Body of pancreas (tissue), 4 donors: ENCODE measurements at regions not wholly inside any gene's neighbourhood (a gene's known extent, or its start where the extent isn't known, plus 50 kb on each side); places are given as distances from the start of the nearest gene placed in this dataset.
A peak's percentile ranks its signal among the peaks of the same experiment; 100 is the strongest.

ENCODE experiments used
- ATAC-seq: fragments of 150-250 bp; one replicate; pipeline ENCODE4 v1.9.1; 2016
- DNase-seq, 4 donors: peaks; one replicate each; pipeline ENCODE4 v3.0.0-alpha.2; 2019
- H3K27ac ChIP-seq, 4 donors: fragments of 200-600 bp; sonication (generic); 1 replicate in 3 of 4; 2 replicates in 1 of 4; pipeline versions ENCODE4 v1.5.1 to v1.6.1; 2016 to 2019; ENCODE audit warnings: mild to moderate bottlenecking in 1 of 4, mixed read lengths in 1 of 4, moderate library complexity in 1 of 4
- H3K27me3 ChIP-seq, 2 donors: fragments of 200-600 bp; sonication (generic); one replicate each; pipeline ENCODE4 v1.6.0; 2016; ENCODE audit warnings: mild to moderate bottlenecking in 1 of 2
- H3K36me3 ChIP-seq, 2 donors: fragments of 200-600 bp; sonication (generic); replicated peaks in 1 of 2; 2 replicates each; pipeline ENCODE4 v1.5.1; 2016; ENCODE audit warnings: low read depth in 2 of 2; ENCODE audit not compliant: insufficient read depth in 1 of 2
- H3K4me1 ChIP-seq: fragments of 200-600 bp; sonication (generic); one replicate; pipeline ENCODE4 v1.6.0; 2016
- H3K4me3 ChIP-seq, 2 donors: fragments of 200-600 bp; sonication (generic); 1 replicate in 1 of 2; 2 replicates in 1 of 2; pipeline ENCODE4 v1.5.1; 2016 to 2019
- H3K9me3 ChIP-seq, 3 donors: fragments of 200-600 bp; sonication (generic); 1 replicate in 2 of 3; 2 replicates in 1 of 3; pipeline ENCODE4 v1.5.1; 2016
- POLR2A ChIP-seq, 3 donors: fragments of 450-650 bp; IDR thresholded peaks; one replicate each; pipeline ENCODE4 v1.6.1; 2016; ENCODE audit warnings: antibody characterized with exemption in 3 of 3, mild to moderate bottlenecking in 2 of 3
- WGBS, 2 donors: methylation state at CpG; one replicate each; pipeline ENCODE4 v1.1.5; 2017; 5-methylcytosine and 5-hydroxymethylcytosine counted together
- intact Hi-C: fragments of 100-400 bp; cut with DNase I; formaldehyde crosslinking; loops from one replicate; pipeline ENCODE4 v1.15.1; 2023
- TF ChIP-seq, protein P1 (sequence below), 7 experiments: fragments of 450-650 bp in 4 of 7; fragments of 200-600 bp in 3 of 7; sonication (generic) in 3 of 7; IDR thresholded peaks; one replicate each; pipeline ENCODE4 v1.5.1; 2016 to 2019; ENCODE audit warnings: antibody characterized with exemption in 7 of 7

DNA sequence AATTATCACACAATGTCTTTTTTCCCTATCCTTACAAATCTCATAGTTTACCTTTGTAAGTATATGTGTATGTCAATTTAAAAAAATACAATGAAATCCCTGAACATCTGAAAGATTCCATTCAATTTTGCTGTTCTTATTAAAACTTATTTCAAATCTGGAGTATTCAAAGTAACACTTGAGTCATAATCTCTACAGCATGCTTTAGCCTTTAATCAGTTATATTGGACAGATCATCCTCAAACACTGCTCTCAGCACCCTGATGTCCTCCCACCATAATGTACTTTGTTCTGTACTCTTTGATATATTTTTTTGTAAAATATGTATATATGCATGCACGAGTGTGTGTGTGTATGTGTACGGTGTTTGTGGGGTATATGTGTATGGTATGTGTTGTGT is 83.0 kb upstream of the RPS6KA2 start:
- no peaks in the 10 kb centered on the region for H3K9me3 ChIP-seq
- H3K27me3 ChIP-seq, result no peaks in the 10 kb centered on the region
- ATAC-seq (no peak), DNase-seq (no peak)
- WGBS, 2 donors, result 85 to 87% methylated on average over 2 of the region's 2 CpGs
- H3K27ac ChIP-seq, result no peak overlapping the region
- intact Hi-C loops, result no loop called here
- TF ChIP-seq, protein P1, sequence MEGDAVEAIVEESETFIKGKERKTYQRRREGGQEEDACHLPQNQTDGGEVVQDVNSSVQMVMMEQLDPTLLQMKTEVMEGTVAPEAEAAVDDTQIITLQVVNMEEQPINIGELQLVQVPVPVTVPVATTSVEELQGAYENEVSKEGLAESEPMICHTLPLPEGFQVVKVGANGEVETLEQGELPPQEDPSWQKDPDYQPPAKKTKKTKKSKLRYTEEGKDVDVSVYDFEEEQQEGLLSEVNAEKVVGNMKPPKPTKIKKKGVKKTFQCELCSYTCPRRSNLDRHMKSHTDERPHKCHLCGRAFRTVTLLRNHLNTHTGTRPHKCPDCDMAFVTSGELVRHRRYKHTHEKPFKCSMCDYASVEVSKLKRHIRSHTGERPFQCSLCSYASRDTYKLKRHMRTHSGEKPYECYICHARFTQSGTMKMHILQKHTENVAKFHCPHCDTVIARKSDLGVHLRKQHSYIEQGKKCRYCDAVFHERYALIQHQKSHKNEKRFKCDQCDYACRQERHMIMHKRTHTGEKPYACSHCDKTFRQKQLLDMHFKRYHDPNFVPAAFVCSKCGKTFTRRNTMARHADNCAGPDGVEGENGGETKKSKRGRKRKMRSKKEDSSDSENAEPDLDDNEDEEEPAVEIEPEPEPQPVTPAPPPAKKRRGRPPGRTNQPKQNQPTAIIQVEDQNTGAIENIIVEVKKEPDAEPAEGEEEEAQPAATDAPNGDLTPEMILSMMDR (IDR thresholded peaks at IDR 0.05), result no peak
- no peak for TF ChIP-seq POLR2A (IDR thresholded peaks at IDR 0.05)
- H3K4me3 ChIP-seq, result no peak overlapping the region
- H3K36me3 ChIP-seq, result no peaks in the 10 kb centered on the region
- peaks cover 16% of the 10 kb centered on the region for H3K4me1 ChIP-seq

DNA sequence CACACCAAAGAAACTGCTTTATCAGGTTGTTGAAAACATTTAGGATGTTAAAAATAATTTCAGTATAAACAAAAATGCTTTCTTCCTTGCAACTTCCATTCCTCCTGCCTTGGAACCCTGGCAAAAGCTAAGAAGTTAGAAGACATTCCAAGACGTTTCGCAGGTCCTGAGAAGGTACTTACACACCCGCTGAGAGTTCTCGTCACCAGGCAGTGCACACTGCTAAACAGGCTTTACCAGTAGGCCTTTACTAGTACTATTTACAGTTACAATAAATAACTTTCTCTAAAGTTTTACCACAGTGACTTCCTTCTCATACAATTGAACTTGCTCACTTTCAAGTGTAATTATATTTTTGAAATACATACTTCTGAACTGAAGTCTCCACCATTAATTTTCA is 81.4 kb upstream of the RPS6KA2 start:
- WGBS, 2 donors, result 93% methylated on average over 4 of the region's 4 CpGs
- Histone ChIP-seq H3K4me1 (peaks cover 23% of the 10 kb centered on the region), H3K27me3 (no peaks in the 10 kb centered on the region), H3K9me3 (no peaks in the 10 kb centered on the region), H3K4me3 (no peak overlapping the region), H3K36me3 (no peaks in the 10 kb centered on the region), H3K27ac (no peak overlapping the region)
- intact Hi-C loops, result no loop called here
- TF ChIP-seq, protein P1 (IDR thresholded peaks at IDR 0.05), result no peak
- no peak for TF ChIP-seq POLR2A (IDR thresholded peaks at IDR 0.05)
- no peak for DNase-seq
- no peak for ATAC-seq

DNA sequence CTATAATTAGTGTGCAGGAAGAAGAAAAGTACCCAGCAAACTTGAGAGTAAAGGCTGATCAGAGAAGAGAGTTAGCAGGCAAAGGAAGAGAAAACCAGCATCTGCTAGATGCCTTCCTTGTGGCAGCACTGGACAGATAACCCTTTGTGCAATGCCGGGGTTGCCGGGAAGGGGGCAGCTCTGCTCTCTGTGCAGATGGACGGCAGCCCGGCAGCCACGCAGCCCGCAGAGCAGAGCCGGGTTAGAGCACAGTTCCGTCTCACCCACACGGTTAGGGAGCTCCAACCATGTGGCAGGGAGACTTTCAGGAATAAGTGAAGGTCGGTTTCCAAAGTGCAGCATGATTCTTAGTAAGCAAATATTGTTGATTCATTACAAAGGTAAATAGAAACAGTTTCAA is 80.0 kb upstream of the RPS6KA2 start:
- DNase-seq, result peak; percentile 67 to 79 (median 70)
- peak; percentile 89 for ATAC-seq

DNA sequence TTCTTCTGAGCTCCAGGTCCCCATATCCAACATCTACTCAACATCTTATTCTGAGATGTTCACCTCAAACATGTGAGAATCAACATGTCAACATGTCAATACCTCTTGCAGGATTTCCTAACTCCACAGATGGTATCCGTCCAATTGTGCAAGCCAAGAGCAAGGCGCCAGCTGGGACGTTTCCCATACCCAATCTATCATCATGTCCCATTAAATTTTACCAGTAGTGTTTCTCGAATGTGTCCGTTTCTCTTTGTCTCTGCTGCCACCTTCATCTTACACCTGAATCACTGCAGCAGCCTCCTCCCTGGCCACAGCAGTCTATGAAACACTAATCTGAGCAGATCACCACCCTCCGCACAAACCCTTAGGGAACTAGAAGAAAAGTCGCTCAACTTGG is 78.0 kb upstream of the RPS6KA2 start:
- no peaks in the 10 kb centered on the region for H3K36me3 ChIP-seq
- WGBS, 2 donors, result 30 to 33% methylated on average over 7 of the region's 7 CpGs
- TF ChIP-seq, protein P1 (IDR thresholded peaks at IDR 0.05), result peak in 4 of 7 experiments; percentile 30 to 44 (median 36)
- TF ChIP-seq POLR2A (IDR thresholded peaks at IDR 0.05), result no peak
- H3K27me3 ChIP-seq, result no peaks in the 10 kb centered on the region
- ATAC-seq (peak; percentile 70), DNase-seq (peak; percentile 68 to 81 (median 78))
- intact Hi-C loops, result no loop called here
- peaks cover 27% of the 10 kb centered on the region for H3K4me1 ChIP-seq
- no peak overlapping the region for H3K27ac ChIP-seq
- H3K4me3 ChIP-seq, result no peak overlapping the region
- no peaks in the 10 kb centered on the region for H3K9me3 ChIP-seq

More for the DNA sequence above, 80.0 kb upstream of the RPS6KA2 start:
- peaks cover 27% of the 10 kb centered on the region for H3K4me1 ChIP-seq
- intact Hi-C loops, result no loop called here
- 3 to 9% methylated on average over 10 of the region's 10 CpGs for WGBS, 2 donors
- TF ChIP-seq POLR2A (IDR thresholded peaks at IDR 0.05), result no peak
- TF ChIP-seq, protein P1 (IDR thresholded peaks at IDR 0.05), result peak in 6 of 7 experiments; percentile 34 to 60 (median 53)
- no peak overlapping the region for H3K4me3 ChIP-seq
- no peaks in the 10 kb centered on the region for H3K36me3 ChIP-seq
- no peaks in the 10 kb centered on the region for H3K27me3 ChIP-seq
- H3K9me3 ChIP-seq, result no peaks in the 10 kb centered on the region
- H3K27ac ChIP-seq, result peak overlapping the region in 3 of 4 donors; percentile 29 to 41 (median 36)

DNA sequence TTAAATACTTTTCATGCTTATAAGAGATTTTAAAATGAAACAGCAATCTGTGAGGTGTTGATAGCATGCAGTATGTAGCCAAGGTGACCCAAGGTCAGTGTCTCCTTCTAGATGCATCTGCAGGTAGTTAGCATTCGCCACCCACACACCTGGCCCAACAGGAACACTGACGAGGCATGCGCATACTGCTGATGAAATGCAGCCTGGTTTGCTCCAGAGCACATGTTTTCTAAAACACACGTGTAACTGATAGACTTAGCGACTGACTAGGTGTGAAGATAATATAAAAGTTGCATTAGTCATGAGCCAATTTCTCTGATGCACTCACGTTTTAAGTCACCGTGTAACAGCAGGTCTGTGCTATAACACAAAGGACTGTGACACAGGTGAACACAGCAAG is 77.1 kb upstream of the RPS6KA2 start:
- no peaks in the 10 kb centered on the region for H3K9me3 ChIP-seq
- WGBS, 2 donors, result 84 to 87% methylated on average over 7 of the region's 7 CpGs

More for the DNA sequence above, 77.1 kb upstream of the RPS6KA2 start:
- no peak for DNase-seq
- TF ChIP-seq, protein P1 (IDR thresholded peaks at IDR 0.05), result no peak
- no peak for TF ChIP-seq POLR2A (IDR thresholded peaks at IDR 0.05)
- no peaks in the 10 kb centered on the region for H3K36me3 ChIP-seq
- H3K4me1 ChIP-seq, result peaks cover 27% of the 10 kb centered on the region
- no peaks in the 10 kb centered on the region for H3K27me3 ChIP-seq
- H3K4me3 ChIP-seq, result no peak overlapping the region
- intact Hi-C loops, result no loop called here
- no peak overlapping the region for H3K27ac ChIP-seq
- ATAC-seq, result no peak
